NCI-H128 (cell line): ENCODE measurements at regions not wholly inside any gene's neighbourhood (a gene's known extent, or its start where the extent isn't known, plus 50 kb on each side); places are given as distances from the start of the nearest gene placed in this dataset.
"Not testable (repeated sequence)": the region's sequence is repeated elsewhere in the genome, so short reads cannot be mapped to it uniquely, and the experiment has no call there.

Experiments used
- DNase-seq: peaks from one replicate; lab custom pipeline; 2025; ENCODE audit not compliant: unreplicated experiment; lab: John Stamatoyannopoulos, UW

DNA sequence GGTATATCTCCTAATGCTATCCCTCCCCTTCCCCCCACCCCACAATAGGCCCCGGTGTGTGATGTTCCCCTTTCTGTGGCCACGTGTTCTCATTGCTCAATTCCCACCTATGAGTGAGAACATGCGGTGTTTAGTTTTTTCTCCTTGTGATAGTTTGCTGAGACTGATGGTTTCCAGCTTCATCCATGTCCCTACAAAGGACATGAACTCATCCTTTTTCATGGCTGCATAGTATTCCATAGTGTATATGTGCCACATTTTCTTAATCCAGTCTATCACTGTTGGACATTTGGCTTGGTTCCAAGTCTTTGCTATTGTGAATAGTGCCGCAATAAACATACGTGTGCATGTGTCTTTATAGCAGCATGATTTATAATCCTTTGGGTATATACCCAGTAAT, 122.5 kb upstream of the TAS2R1 start:
- DNase-seq: not testable (repeated sequence)

GRCh38 chr5:9743507-9743906, 113.4 kb upstream of the TAS2R1 start:
- DNase-seq: no peak

DNA sequence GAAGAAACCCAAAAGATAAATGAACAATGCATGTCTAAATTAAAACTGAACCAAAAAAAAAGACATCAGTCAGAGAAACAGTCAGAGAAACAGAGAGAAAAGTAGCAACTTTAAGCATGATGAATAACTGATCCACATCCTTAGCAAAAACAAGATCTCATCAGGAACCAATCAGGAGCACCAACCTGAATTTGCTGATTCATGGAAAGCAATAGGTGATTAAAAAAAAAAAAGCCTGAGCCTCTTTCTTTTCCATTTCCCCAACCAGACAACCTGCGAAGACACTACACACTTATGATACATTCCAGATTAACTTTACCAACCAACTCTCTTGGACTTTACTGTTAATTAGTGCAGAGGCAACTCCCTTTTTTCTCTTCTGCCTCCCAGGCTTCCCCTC, 112.7 kb upstream of the TAS2R1 start:
- DNase-seq: no peak

- DNase-seq: no peak
These were observed 109.0 kb upstream of the TAS2R1 start for GRCh38 chr5:9739135-9739534.

DNA sequence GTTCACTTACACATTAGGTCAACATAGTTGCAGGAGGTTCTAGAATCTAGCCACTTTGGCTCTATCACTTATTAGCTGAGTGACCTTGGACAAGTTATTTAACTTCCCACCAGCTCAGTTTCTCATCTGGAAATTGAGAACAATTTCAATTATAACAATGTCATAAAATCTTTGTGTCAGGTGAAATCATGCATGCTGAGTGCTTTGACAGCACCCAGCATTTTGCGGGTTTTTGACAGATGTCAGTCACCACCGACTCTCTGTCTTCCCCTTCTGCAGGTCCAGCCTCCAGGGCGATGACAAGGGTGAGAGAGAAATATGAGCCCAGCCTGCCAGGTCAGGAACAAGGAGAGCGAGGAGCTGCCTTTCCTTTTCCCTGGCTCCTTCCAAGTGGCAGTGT, 107.1 kb upstream of the TAS2R1 start:
- DNase-seq: no peak

DNA sequence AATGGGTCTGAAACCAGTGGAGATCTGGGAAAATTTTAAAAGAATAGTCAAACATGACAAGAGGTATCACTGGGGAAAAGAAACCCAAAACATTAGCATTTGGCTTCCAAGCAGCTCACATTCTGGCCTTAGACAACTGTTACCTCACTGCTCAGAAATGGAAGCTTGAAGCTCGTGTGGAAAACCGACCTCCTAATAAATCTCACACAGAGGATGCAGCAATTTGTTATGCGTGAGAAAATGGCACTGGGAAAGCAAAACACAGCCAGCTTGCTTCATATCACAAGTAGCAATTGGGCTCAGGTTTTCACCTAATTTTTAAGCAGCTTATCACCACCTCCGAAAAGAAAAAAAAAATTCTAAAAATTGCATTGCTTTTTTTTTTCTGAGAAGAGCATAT, 103.3 kb upstream of the TAS2R1 start:
- no peak for DNase-seq

DNA sequence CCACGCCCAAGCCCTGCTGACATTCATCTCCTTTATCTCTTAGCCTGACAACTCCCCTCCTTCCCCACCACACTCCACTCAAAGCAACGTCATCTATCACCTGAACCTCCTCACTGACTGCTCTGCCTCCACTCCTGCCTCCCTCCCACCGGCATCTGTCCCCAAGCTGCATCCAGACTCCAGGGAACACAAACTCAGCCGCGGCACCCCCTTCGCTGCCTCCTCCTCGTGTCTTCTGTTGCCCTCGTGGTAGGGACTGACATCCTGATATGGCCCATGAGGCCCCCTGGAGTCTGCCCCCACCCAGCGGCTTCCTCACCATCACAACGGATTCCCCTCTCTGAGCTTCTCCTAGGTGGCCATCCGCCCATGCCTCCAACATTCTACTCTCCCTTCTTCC, 101.0 kb upstream of the TAS2R1 start:
- DNase-seq: no peak

DNA sequence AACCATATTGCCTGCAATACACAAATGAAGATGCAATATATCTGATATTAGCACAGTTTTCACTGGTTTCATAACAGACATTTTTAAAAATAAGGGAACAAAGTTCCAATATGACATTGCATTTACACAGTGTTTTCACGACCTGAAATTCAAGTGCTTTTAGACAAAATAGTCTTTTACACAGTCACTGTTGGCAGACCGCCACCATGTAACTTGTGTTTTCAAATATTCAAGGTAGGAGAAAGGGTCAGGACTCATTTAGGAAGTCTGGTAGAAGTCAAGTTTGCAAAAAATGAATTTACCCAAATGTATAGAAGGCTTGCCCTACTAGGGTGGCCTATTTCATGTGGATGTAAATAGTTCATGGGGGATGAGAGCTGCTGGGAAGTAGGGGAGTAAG, 98.1 kb upstream of the TAS2R1 start:
- no peak for DNase-seq

DNA sequence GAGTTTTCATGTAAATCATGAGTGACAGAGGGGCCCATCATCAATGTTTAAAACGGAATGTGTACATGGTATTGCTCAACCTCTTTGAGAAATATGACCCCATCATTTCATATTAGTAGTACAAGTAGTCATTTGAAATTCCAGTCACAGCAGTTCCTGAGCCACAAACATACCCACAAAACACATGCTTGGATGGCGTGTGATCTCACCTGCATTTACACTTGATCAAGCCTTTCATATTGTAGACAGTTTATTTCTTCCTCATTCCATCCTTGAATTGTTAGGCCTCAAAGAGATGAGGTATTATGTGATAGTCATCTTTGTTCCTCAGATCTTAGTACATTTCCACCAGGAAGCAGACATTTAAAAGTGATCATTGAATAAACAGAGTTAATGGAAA, 96.8 kb upstream of the TAS2R1 start:
- DNase-seq: no peak

GRCh38 chr5:9725265-9725664, 95.1 kb upstream of the TAS2R1 start:
- DNase-seq: not testable (repeated sequence)

- DNase-seq: no peak
These were observed 94.6 kb upstream of the TAS2R1 start for GRCh38 chr5:9724707-9725106.

- DNase-seq: no peak
These were observed 92.5 kb upstream of the TAS2R1 start for GRCh38 chr5:9722601-9723180.

DNA sequence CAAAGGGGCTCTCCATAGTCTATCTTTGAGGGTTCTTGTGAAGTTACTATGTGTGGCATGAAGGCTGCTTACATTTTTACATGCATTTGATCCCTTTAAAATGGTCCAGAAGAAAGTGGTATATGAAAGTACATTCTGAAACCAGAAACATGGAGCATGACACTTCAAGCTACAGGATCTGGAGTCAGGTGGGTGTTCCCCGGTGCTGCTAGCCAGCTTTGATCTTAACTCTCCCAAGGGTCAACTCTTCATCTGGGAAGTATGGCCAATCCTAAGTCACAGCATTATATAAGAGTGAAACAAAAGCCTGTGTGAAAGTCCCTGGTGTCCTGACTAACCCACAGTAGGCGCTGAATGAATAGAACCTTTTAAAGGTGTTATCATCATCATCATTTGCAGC, 91.0 kb upstream of the TAS2R1 start:
- DNase-seq: no peak

- no peak for DNase-seq
These were observed 90.2 kb upstream of the TAS2R1 start for GRCh38 chr5:9720361-9720760.

DNA sequence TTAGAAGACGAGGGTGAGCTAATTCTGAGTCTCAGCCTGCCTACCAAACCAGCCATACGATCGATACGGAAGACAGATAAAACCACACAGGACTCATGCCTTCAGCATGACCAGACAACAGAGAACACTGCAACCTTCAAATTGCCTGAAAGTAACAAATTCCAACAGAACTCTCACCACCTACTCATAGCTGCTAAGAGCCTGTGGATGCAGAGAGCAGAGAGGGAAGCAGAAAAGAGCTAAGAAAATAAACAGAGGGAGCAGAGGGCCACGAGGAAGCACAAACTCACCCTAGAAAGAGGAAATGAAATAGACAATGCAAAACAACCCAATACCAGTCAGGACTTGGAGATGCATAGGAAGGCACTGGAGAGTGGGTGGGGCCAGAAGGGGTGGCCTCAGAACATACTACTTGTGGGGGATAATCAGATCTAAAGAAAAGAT, 86.7 kb upstream of the TAS2R1 start:
- DNase-seq: no peak

- no peak for DNase-seq
These were observed 85.8 kb upstream of the TAS2R1 start for GRCh38 chr5:9715891-9716335.

GRCh38 chr5:9713959-9714586, 83.9 kb upstream of the TAS2R1 start:
- DNase-seq: no peak

GRCh38 chr5:9713356-9713755, 83.2 kb upstream of the TAS2R1 start:
- no peak for DNase-seq

DNA sequence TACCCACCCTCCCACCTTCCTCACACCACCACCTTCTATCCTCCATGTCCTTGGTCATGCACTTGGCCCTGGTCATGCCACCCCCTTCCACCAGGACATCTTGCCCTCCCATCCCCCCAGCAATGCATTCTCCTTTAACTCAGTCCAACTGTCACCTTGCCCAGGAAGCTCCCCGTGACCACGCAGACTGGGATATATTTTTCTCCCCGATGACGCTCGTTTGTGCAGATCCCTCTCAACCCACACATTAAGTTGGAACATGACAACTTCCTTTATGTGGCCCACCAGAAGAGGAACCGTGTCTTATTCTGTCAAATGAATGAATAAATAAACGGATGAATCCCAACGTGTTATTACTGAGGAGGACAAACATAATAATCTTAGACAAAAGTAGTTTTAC, 82.8 kb upstream of the TAS2R1 start:
- DNase-seq: no peak

DNA sequence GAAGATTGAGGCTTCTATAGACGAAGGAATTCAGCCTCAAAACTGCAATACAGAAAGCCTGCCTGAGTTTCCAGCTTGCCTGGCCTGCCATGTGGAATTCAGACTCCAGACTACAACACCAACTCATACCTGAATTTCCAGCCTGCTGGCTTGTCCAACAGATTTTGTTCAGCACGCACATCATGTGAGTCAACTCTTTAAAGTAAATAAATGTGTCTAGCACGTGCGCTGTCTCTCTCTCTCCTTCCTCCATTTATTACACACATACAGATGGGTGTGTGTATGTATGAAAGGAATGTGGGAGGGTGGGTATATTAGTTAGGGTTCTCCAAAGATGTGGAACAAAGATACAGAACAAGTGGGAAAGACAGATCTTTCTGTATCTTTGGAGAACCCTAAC, 82.4 kb upstream of the TAS2R1 start:
- DNase-seq: no peak

- DNase-seq: no peak
These were observed 79.9 kb upstream of the TAS2R1 start for GRCh38 chr5:9710069-9710468.

DNA sequence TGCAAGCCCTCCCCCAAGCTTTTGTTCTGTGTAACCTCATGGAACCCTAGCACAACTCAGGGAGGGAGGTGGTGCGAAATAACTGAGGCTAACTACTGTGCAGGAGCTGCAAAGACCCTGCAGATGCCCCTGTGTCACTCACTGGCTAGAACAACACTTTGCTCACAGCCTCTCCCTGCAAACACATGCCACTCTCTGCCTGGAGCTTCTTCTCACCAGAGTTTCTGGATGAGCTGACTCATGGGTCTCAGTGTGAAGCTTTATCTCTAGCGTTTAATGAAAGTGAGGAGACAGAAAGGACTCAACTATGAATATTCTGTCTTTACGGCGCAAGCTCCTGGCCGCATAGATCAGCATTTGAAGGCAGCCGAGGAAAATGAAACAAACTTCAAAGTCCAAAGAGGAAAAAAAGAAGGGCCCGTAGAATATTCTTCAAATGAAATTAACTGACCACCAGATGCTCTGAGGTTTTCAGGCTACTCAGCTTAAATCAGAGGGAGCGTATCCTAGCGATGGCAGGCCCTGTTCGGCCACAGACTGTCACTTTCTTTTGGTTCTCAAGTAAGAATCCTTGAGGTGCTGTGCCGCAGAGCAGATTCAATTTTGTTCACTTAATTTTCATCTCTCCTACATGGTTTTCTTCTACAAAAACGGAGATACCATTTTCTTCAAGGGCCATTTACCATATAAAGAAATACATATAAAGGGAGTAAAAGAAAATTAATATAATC, 77.7 kb upstream of the TAS2R1 start:
- DNase-seq: no peak
